ENCODE measurements at regions not wholly inside any gene's neighbourhood (a gene's known extent, or its start where the extent isn't known, plus 50 kb on each side); places are given as distances from the start of the nearest gene placed in this dataset.

- TF ChIP-seq MAFK (IDR thresholded peaks at IDR 0.05; ENCODE audit: low read depth, low read length), result no peak
- no peak for TF ChIP-seq MAZ (IDR thresholded peaks at IDR 0.05; ENCODE audit: borderline replicate concordance, low read depth, low read length)
- no peak for TF ChIP-seq CTCF (conservative IDR thresholded peaks at IDR 0.05; ENCODE audit: low read depth, low read length)
- no peak for TF ChIP-seq RAD21 (IDR thresholded peaks at IDR 0.05; ENCODE audit: low read length)
- no peak for TF ChIP-seq POLR2A (IDR thresholded peaks at IDR 0.05; ENCODE audit: low read depth, low read length)
- no peak for TF ChIP-seq MXI1 (IDR thresholded peaks at IDR 0.05; ENCODE audit: borderline replicate concordance, low read depth, low read length)
- TF ChIP-seq ELK1 (IDR thresholded peaks at IDR 0.05; ENCODE audit: borderline replicate concordance, low read depth, low read length), result no peak
- TF ChIP-seq NFE2L2 (IDR thresholded peaks at IDR 0.05; ENCODE audit: low read depth, low read length), result no peak
- no peak for TF ChIP-seq USF2 (IDR thresholded peaks at IDR 0.05; ENCODE audit: low read depth, low read length)
Measured at GRCh38 chr13:104953588-104953987, 1581.9 kb downstream of the EFNB2 start.

Data from IMR-90 (cell line).